HPDE6-E6E7 (cell line): ENCODE measurements at regions not wholly inside any gene's neighbourhood (a gene's known extent, or its start where the extent isn't known, plus 50 kb on each side); places are given as distances from the start of the nearest gene placed in this dataset.

ENCODE experiments used
- DNase-seq: peaks from one replicate; pipeline ENCODE4 v3.0.0; 2011; ENCODE audit warnings: missing footprints; ENCODE audit errors: extremely low spot score

DNA sequence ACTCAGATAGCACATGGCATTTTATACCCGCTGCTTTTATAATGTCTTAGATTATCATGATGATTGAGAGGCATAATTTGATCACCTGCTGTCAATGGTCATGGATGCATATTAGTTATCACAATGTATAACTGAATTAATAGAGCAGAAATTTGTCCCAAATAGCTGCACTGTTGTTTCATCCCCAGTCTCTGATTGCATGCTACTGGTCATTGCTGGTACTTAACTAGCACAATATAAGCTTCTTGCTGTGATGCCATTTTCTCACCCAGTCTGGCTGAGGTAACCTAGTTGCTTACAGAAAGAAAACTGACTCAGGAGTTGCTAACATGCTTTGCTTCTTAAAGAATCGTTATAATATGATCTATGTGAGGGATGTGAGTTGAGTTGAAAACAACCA, 76.8 kb upstream of the PLEKHA5 start:
- DNase-seq = no peak

DNA sequence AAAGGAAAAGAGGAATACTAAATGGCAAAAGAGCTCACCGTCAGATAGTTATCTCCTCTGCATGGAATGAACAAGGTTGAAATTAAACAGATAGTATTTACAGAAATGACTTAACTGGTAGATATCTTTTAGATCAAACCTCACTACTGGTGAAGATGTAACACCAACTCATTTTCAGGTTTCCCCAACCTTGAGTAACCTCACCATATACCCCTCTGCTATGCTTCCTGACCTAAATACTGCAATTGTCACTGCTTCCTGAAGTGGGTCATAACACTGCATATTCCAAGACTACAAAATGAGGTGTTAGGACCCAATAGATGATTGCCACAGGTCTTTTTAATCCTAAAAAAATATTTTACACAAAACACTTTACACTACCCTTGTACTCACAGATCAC, 76.3 kb upstream of the PLEKHA5 start:
- DNase-seq = no peak

GRCh38 chr12:19054035-19054434, 75.5 kb upstream of the PLEKHA5 start:
- DNase-seq = no peak

- no peak for DNase-seq
Observed at GRCh38 chr12:19055589-19055988, 73.9 kb upstream of the PLEKHA5 start.

GRCh38 chr12:19058235-19059021, 71.1 kb upstream of the PLEKHA5 start:
- no peak for DNase-seq

GRCh38 chr12:19064713-19065112, 64.8 kb upstream of the PLEKHA5 start:
- DNase-seq = no peak

GRCh38 chr12:19065223-19065622, 64.3 kb upstream of the PLEKHA5 start:
- DNase-seq = no peak

GRCh38 chr12:19065871-19066270, 63.7 kb upstream of the PLEKHA5 start:
- DNase-seq = no peak

- no peak for DNase-seq
Observed at GRCh38 chr12:19066475-19067001, 63.0 kb upstream of the PLEKHA5 start.

GRCh38 chr12:19068137-19068536, 61.4 kb upstream of the PLEKHA5 start:
- DNase-seq = no peak

DNA sequence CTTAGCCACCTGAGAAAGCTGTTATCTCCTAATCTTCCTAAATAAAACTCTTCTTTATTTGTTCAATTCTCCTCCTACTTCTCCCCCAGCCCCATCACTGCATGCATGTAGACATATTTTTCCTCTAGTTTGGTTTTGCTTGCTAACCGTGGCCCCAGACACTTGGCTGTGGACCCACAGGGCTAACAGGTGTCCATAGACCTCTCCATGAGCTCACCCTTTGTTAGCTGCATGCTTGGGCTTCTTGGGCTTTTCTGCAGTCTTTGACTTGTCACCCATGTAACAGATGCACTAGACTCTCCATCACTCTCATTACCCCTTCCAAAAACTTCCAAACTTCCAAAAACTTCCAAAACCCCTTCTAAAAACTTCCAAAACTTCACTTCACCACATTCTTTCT, 59.2 kb upstream of the PLEKHA5 start:
- DNase-seq = no peak

GRCh38 chr12:19074700-19075099, 54.8 kb upstream of the PLEKHA5 start:
- DNase-seq = no peak

DNA sequence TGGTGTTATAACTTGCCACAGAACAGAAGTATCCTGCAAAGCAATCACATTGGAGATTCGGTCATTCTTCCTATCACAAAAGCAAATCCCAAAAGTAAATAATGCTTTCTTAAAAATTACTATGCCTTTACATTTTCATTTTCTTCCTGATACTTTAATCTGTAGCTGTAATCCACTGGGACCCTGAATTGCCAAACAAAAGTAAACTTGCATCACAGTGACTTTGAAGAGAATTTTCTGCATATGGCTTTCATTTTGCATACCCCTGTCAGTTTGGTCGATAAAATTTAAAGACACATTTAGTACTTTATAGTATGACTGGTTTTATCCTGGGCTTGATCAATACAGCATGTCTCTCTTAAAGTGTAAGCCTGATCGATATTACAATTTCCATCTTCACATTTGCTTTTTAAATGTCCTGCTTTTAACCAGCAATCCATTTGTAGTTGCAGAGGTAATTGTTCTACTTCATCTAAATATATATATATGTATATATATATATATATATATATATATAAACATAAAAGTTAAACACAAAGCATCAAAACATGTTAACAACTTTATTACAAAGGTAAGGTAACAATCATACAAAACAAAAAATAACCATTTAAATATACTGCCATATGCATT, 53.7 kb upstream of the PLEKHA5 start:
- no peak for DNase-seq
